CD14-positive monocyte (primary cell): ENCODE measurements at regions not wholly inside any gene's neighbourhood (a gene's known extent, or its start where the extent isn't known, plus 50 kb on each side); places are given as distances from the start of the nearest gene placed in this dataset.

Source experiments
- DNase-seq, 3 donors: peaks; one replicate each; pipeline ENCODE4 v3.0.0-alpha.2; 2011 to 2022
- H2AFZ ChIP-seq: 2 replicates; pipeline ENCODE4 v1.6.0; 2012; ENCODE audit warnings: mild to moderate bottlenecking, low read depth, low read length, inconsistent platforms; ENCODE audit not compliant: insufficient read depth, poor library complexity, severe bottlenecking
- H3K27ac ChIP-seq, 2 donors: 1 replicate in 1 of 2; 2 replicates in 1 of 2; pipeline ENCODE4 v1.5.1; 2012 to 2013; ENCODE audit warnings: low read length in 2 of 2, control low read depth in 1 of 2, inconsistent platforms in 1 of 2, low read depth in 1 of 2, mild to moderate bottlenecking in 1 of 2
- H3K27me3 ChIP-seq, 2 donors: one replicate each; pipeline versions ENCODE4 v1.6.0 to v1.6.1; 2011 to 2013; ENCODE audit warnings: low read length in 2 of 2; ENCODE audit not compliant: control insufficient read depth in 2 of 2, insufficient read depth in 2 of 2
- H3K36me3 ChIP-seq, 2 donors: replicated peaks in 1 of 2; 1 replicate in 1 of 2; 2 replicates in 1 of 2; pipeline versions ENCODE4 v1.5.1 to v1.6.1; 2012 to 2013; ENCODE audit warnings: low read length in 2 of 2, control low read depth in 1 of 2, inconsistent platforms in 1 of 2, mild to moderate bottlenecking in 1 of 2; ENCODE audit not compliant: insufficient read depth in 2 of 2, control insufficient read depth in 1 of 2
- H3K4me1 ChIP-seq, 2 donors: 1 replicate in 1 of 2; 2 replicates in 1 of 2; pipeline versions ENCODE4 v1.5.1 to v1.6.1; 2012 to 2013; ENCODE audit warnings: low read length in 2 of 2, control low read depth in 1 of 2, inconsistent platforms in 1 of 2, mild to moderate bottlenecking in 1 of 2, moderate library complexity in 1 of 2; ENCODE audit not compliant: insufficient read depth in 2 of 2, control insufficient read depth in 1 of 2
- H3K4me2 ChIP-seq: replicated peaks from 2 replicates; pipeline ENCODE3; 2012; ENCODE audit warnings: low read length, moderate library complexity, mild to moderate bottlenecking; ENCODE audit not compliant: poor library complexity, severe bottlenecking; ENCODE audit errors: extremely low read depth
- H3K4me3 ChIP-seq, 3 experiments: fragments of 200-600 bp in 1 of 3; sonication (generic) in 1 of 3; replicated peaks in 1 of 3; 1 replicate in 2 of 3; 2 replicates in 1 of 3; pipeline ENCODE4 v1.5.1; 2011 to 2013; ENCODE audit warnings: low read length in 3 of 3, mild to moderate bottlenecking in 3 of 3, control low read depth in 2 of 3, low read depth in 2 of 3, inconsistent platforms in 1 of 3, moderate library complexity in 1 of 3
- H3K79me2 ChIP-seq: 2 replicates; pipeline ENCODE4 v1.6.0; 2012; ENCODE audit warnings: mild to moderate bottlenecking, control low read depth, inconsistent platforms, low read length, moderate library complexity; ENCODE audit not compliant: insufficient read depth
- H3K9ac ChIP-seq: 2 replicates; pipeline ENCODE4 v1.6.0; 2017; ENCODE audit warnings: low read length, mild to moderate bottlenecking; ENCODE audit not compliant: insufficient read depth, poor library complexity, severe bottlenecking
- H3K9me3 ChIP-seq, 2 donors: replicated peaks in 1 of 2; 1 replicate in 1 of 2; 2 replicates in 1 of 2; pipeline versions ENCODE4 v1.5.1 to v1.6.1; 2012 to 2013; ENCODE audit warnings: low read length in 2 of 2, control low read depth in 1 of 2; ENCODE audit not compliant: control insufficient read depth in 1 of 2, insufficient read depth in 1 of 2
- H4K20me1 ChIP-seq: 2 replicates; pipeline ENCODE4 v1.6.0; 2012; ENCODE audit warnings: mild to moderate bottlenecking, low read length, control low read depth, moderate library complexity; ENCODE audit not compliant: insufficient read depth
- H3K27ac Mint-ChIP-seq, 7 donors: one replicate each; pipeline ENCODE4 v1.8.0; 2020; ENCODE audit warnings: mild to moderate bottlenecking in 7 of 7, mixed read lengths in 7 of 7, moderate library complexity in 6 of 7, inconsistent platforms in 2 of 7
- H3K27me3 Mint-ChIP-seq, 3 donors: one replicate each; pipeline ENCODE4 v1.8.0; 2021 to 2022; ENCODE audit warnings: low read depth in 3 of 3, mild to moderate bottlenecking in 3 of 3, mixed read lengths in 3 of 3, moderate library complexity in 3 of 3, inconsistent platforms in 1 of 3
- H3K36me3 Mint-ChIP-seq, 2 donors: one replicate each; pipeline ENCODE4 v1.8.0; 2020; ENCODE audit warnings: mixed read lengths in 2 of 2, inconsistent platforms in 1 of 2, mild to moderate bottlenecking in 1 of 2
- H3K4me1 Mint-ChIP-seq: one replicate; pipeline ENCODE4 v1.8.0; 2020; ENCODE audit warnings: mild to moderate bottlenecking, mixed read lengths
- H3K4me3 Mint-ChIP-seq, 2 donors: one replicate each; pipeline ENCODE4 v1.8.0; 2020; ENCODE audit warnings: mild to moderate bottlenecking in 2 of 2, mixed read lengths in 2 of 2, moderate library complexity in 1 of 2
- H3K9me3 Mint-ChIP-seq, 7 donors: one replicate each; pipeline ENCODE4 v1.8.0; 2020 to 2022; ENCODE audit warnings: mixed read lengths in 7 of 7, mild to moderate bottlenecking in 6 of 7, moderate library complexity in 6 of 7, inconsistent platforms in 2 of 7
- CTCF ChIP-seq: fragments of 200-600 bp; IDR thresholded peaks from one replicate; pipeline ENCODE4 v1.8.0; 2022; ENCODE audit warnings: antibody characterized with exemption, mild to moderate bottlenecking
- WGBS: methylation state at CpG from one replicate; pipeline ENCODE4 v1.1.5; 2013; ENCODE audit warnings: missing lambda C conversion rate; ENCODE audit not compliant: insufficient coverage; 5-methylcytosine and 5-hydroxymethylcytosine counted together
- intact Hi-C, 2 donors: fragments of 100-400 bp; cut with micrococcal nuclease; formaldehyde crosslinking; loops; one replicate each; pipeline versions ENCODE4 v1.15.0 to v1.15.1; 2023

GRCh38 chrX:19270727-19271126 is 73.0 kb upstream of the PDHA1 start:
- H3K9me3 Mint-ChIP-seq, result peaks cover 0 to 4% (median 1%) of the 10 kb centered on the region in 7 donors
- Histone ChIP-seq H2AFZ (no peak overlapping the region), H3K27me3 (no peaks in the 10 kb centered on the region), H3K9me3 (no peaks in the 10 kb centered on the region), H3K9ac (no peak overlapping the region), H3K79me2 (no peaks in the 10 kb centered on the region), H4K20me1 (no peaks in the 10 kb centered on the region), H3K4me3 (no peak overlapping the region), H3K4me1 (no peaks in the 10 kb centered on the region), H3K27ac (no peak overlapping the region), H3K4me2 (no peak overlapping the region), H3K36me3 (no peaks in the 10 kb centered on the region)
- no peak for DNase-seq
- no peak overlapping the region for H3K4me3 Mint-ChIP-seq
- H3K36me3 Mint-ChIP-seq, result no peaks in the 10 kb centered on the region
- H3K27me3 Mint-ChIP-seq, result peaks cover 0 to 6% (median 0%) of the 10 kb centered on the region in 3 donors
- no peak overlapping the region for H3K27ac Mint-ChIP-seq
- WGBS, result no CpG with 5 or more reads among the region's 1 CpG
- intact Hi-C loops, result no loop called here
- no peaks in the 10 kb centered on the region for H3K4me1 Mint-ChIP-seq
- TF ChIP-seq CTCF, result no peak

- H3K9me3 Mint-ChIP-seq, result peaks cover 0 to 4% (median 0%) of the 10 kb centered on the region in 7 donors
- Histone ChIP-seq H3K79me2 (no peaks in the 10 kb centered on the region), H3K9ac (no peak overlapping the region), H3K4me1 (no peaks in the 10 kb centered on the region), H3K9me3 (no peaks in the 10 kb centered on the region), H2AFZ (no peak overlapping the region), H3K27ac (no peak overlapping the region), H4K20me1 (no peaks in the 10 kb centered on the region), H3K4me3 (no peak overlapping the region), H3K36me3 (no peaks in the 10 kb centered on the region), H3K27me3 (no peaks in the 10 kb centered on the region), H3K4me2 (no peak overlapping the region)
- no peak for DNase-seq
- H3K4me3 Mint-ChIP-seq, result no peak overlapping the region
- H3K27me3 Mint-ChIP-seq, result peaks cover 0 to 6% (median 0%) of the 10 kb centered on the region in 3 donors
- intact Hi-C loops, result no loop called here
- WGBS, result no CpG with 5 or more reads among the region's 2 CpGs
- TF ChIP-seq CTCF, result no peak
- H3K27ac Mint-ChIP-seq, result no peak overlapping the region
- no peaks in the 10 kb centered on the region for H3K36me3 Mint-ChIP-seq
- no peaks in the 10 kb centered on the region for H3K4me1 Mint-ChIP-seq
These were observed 71.3 kb upstream of the PDHA1 start for GRCh38 chrX:19272452-19272851.
